ENCODE measurements at regions not wholly inside any gene's neighbourhood (a gene's known extent, or its start where the extent isn't known, plus 50 kb on each side); places are given as distances from the start of the nearest gene placed in this dataset.

- Mint-ChIP-seq H3K27me3 (ENCODE audit: insufficient read depth, low read depth) (no peaks in the 10 kb centered on the region), H3K36me3 (peaks cover 6% of the 10 kb centered on the region), H3K4me1 (peaks cover 28% of the 10 kb centered on the region), H3K4me3 (no peak overlapping the region), H3K9me3 (peaks cover 21% of the 10 kb centered on the region), H3K27ac (no peak overlapping the region)
- Histone ChIP-seq H3K9me3 (ENCODE audit: low read depth) (no peaks in the 10 kb centered on the region), H3K4me3 (no peak overlapping the region), H3K27ac (no peak overlapping the region), H2AFZ (replicated peaks) (no peak overlapping the region), H3K4me1 (peaks cover 7% of the 10 kb centered on the region), H3K79me2 (ENCODE audit: low read depth) (no peaks in the 10 kb centered on the region), H4K20me1 (ENCODE audit: low read depth) (no peaks in the 10 kb centered on the region), H3K4me2 (no peak overlapping the region), H3K36me3 (no peaks in the 10 kb centered on the region), H3K9ac (no peak overlapping the region), H3K27me3 (no peaks in the 10 kb centered on the region), H3F3A (ENCODE audit: low read depth) (no peaks in the 10 kb centered on the region)
- no peak for TF ChIP-seq EZH2 (IDR thresholded peaks at IDR 0.05)
- TF ChIP-seq EZH2phosphoT487 (IDR thresholded peaks at IDR 0.05): no peak
- no peak for TF ChIP-seq CTCF (IDR thresholded peaks at IDR 0.05)
- no peak for DNase-seq (ENCODE audit: low spot score)
Measured at GRCh38 chr5:125261505-125262250, 515.2 kb upstream of the ZNF608 start.

GRCh38 chr5:125262782-125263181 is 516.3 kb upstream of the ZNF608 start:
- no peaks in the 10 kb centered on the region for H3K36me3 ChIP-seq

GRCh38 chr5:125263356-125263755 is 516.9 kb upstream of the ZNF608 start:
- H3K4me3 ChIP-seq: no peak overlapping the region
- no peak for TF ChIP-seq CTCF (IDR thresholded peaks at IDR 0.05)
- TF ChIP-seq EZH2phosphoT487 (IDR thresholded peaks at IDR 0.05): no peak
- TF ChIP-seq EZH2 (IDR thresholded peaks at IDR 0.05): no peak
- Mint-ChIP-seq H3K9me3 (peaks cover 21% of the 10 kb centered on the region), H3K27me3 (ENCODE audit: insufficient read depth, low read depth) (no peaks in the 10 kb centered on the region), H3K4me3 (no peak overlapping the region), H3K4me1 (peaks cover 12% of the 10 kb centered on the region), H3K36me3 (peaks cover 6% of the 10 kb centered on the region), H3K27ac (no peak overlapping the region)
- no peaks in the 10 kb centered on the region for H3K4me1 ChIP-seq
- no peak overlapping the region for H3K4me2 ChIP-seq
- no peaks in the 10 kb centered on the region for H4K20me1 ChIP-seq (ENCODE audit: low read depth)
- DNase-seq (ENCODE audit: low spot score): no peak
- H2AFZ ChIP-seq (replicated peaks): peak overlapping the region; percentile 22
- H3K9ac ChIP-seq: no peak overlapping the region
- H3K27me3 ChIP-seq: no peaks in the 10 kb centered on the region
- H3K9me3 ChIP-seq (ENCODE audit: low read depth): no peaks in the 10 kb centered on the region
- no peaks in the 10 kb centered on the region for H3K36me3 ChIP-seq
- no peak overlapping the region for H3K27ac ChIP-seq
- H3K79me2 ChIP-seq (ENCODE audit: low read depth): no peaks in the 10 kb centered on the region
- H3F3A ChIP-seq (ENCODE audit: low read depth): no peaks in the 10 kb centered on the region

More at GRCh38 chr5:125262782-125263181, 516.3 kb upstream of the ZNF608 start:
- Histone ChIP-seq H3K9me3 (ENCODE audit: low read depth) (no peaks in the 10 kb centered on the region), H3K27ac (no peak overlapping the region), H3K4me3 (no peak overlapping the region), H3K79me2 (ENCODE audit: low read depth) (no peaks in the 10 kb centered on the region), H3F3A (ENCODE audit: low read depth) (no peaks in the 10 kb centered on the region), H3K4me2 (no peak overlapping the region), H4K20me1 (ENCODE audit: low read depth) (no peaks in the 10 kb centered on the region), H3K27me3 (no peaks in the 10 kb centered on the region), H2AFZ (replicated peaks) (no peak overlapping the region), H3K4me1 (no peaks in the 10 kb centered on the region), H3K9ac (no peak overlapping the region)
- no peaks in the 10 kb centered on the region for H3K27me3 Mint-ChIP-seq (ENCODE audit: insufficient read depth, low read depth)
- no peak overlapping the region for H3K4me3 Mint-ChIP-seq
- H3K9me3 Mint-ChIP-seq: peaks cover 21% of the 10 kb centered on the region
- TF ChIP-seq CTCF (IDR thresholded peaks at IDR 0.05) (no peak), EZH2 (IDR thresholded peaks at IDR 0.05) (no peak), EZH2phosphoT487 (IDR thresholded peaks at IDR 0.05) (no peak)
- H3K4me1 Mint-ChIP-seq: peaks cover 18% of the 10 kb centered on the region
- no peak for DNase-seq (ENCODE audit: low spot score)
- peaks cover 6% of the 10 kb centered on the region for H3K36me3 Mint-ChIP-seq
- no peak overlapping the region for H3K27ac Mint-ChIP-seq
